Ramos (cell line): ENCODE measurements at regions not wholly inside any gene's neighbourhood (a gene's known extent, or its start where the extent isn't known, plus 50 kb on each side); places are given as distances from the start of the nearest gene placed in this dataset.
"Not testable (repeated sequence)": the region's sequence is repeated elsewhere in the genome, so short reads cannot be mapped to it uniquely, and the experiment has no call there.

ENCODE experiments used
- in situ Hi-C: fragments of 300-500 bp; cut with MboI; formaldehyde crosslinking; loops from one replicate; pipeline ENCODE4 v1.14.3; 2022; ENCODE audit warnings: low sequenced_read_pairs; ENCODE audit not compliant: unreplicated experiment

- in situ Hi-C loops, result no loop called here
Observed at GRCh38 chr7:25431956-25432450, 203.7 kb upstream of the NPVF start.

DNA sequence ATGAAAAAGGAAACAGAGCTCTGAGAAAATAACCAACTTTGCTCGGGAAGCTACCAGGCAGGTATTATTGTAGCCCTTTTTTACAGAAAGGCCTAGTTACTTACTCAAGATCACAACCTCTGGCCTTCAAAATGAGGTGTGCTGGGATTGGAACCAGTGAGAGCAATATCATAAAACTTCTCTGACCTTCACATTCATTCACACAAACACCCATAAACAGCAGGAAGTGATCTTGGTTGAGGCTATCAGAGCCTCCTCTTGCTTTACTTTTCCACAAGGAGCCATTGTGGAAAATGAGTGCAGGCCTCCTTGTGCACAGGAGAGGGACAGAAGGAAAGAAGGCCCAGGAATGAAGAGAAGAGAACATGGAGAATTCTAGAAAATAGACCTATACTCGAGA, 204.5 kb upstream of the NPVF start:
- in situ Hi-C loops, result no loop called here

- in situ Hi-C loops, result no loop called here
Observed at GRCh38 chr7:25436413-25436812, 208.1 kb upstream of the NPVF start.

- in situ Hi-C loops, result no loop called here
Observed at GRCh38 chr7:25437308-25437707, 209.0 kb upstream of the NPVF start.

DNA sequence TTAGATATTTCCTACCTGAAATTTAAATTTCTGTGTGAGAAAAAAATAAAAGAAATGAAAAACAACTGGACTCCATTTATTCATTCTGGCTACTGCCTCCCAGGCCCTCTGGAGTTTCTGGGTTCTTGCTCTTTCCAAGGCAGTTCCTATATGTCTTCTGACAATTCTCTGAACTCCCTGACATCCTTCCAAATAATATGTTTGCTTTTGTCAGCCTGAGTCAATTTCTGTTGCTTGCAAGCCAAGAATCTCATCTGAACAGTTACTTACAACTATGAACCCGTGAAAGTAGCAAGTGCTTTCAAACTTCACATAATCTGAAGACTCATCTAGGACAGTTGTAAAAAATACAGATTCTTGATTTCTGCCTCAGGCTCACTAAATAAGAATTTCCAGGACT, 216.7 kb upstream of the NPVF start:
- in situ Hi-C loops, result no loop called here

GRCh38 chr7:25448301-25448700, 220.0 kb upstream of the NPVF start:
- in situ Hi-C loops, result no loop called here

DNA sequence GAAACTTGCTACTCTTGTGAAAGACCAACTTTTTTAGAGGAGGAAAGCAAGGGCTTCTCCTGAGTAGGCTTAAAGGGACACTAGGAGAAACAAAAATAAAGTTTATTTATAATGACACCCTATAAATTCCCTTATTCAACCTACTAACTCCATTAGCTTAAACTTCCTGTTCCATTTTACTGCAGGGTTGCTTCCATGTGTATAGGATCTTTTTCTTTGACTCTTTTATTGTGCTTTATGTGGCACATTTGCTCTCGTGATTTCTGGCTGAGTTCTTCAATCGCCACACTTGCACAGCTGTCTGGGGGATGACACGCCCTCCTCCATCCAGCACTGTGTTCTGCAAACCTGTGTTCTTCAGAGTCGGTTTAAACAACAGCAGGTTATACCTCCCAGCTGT, 225.7 kb upstream of the NPVF start:
- in situ Hi-C loops, result no loop called here

DNA sequence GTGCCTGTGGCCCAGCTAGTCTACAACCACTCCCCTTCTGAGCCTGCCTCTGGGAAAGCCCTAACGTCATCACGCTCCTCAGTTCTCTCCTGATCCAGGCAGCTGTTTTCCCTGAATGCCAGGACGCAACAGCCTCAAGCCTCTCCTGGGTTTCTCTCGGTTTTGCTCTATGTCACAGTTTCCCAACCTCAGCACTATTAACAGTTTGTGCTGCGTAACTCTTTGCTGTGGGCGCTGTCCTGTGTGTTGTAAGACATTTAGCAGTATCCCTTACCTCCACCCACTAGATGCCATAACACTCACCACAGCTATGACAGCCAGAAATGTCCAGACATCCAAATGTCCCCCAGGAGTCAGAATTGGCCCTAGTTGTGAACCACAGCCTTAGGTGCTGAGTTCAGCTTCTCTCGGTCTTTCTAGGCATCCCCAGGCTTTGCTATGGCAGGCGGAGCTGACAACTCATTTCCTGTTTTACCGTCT, 226.3 kb upstream of the NPVF start:
- in situ Hi-C loops, result no loop called here

DNA sequence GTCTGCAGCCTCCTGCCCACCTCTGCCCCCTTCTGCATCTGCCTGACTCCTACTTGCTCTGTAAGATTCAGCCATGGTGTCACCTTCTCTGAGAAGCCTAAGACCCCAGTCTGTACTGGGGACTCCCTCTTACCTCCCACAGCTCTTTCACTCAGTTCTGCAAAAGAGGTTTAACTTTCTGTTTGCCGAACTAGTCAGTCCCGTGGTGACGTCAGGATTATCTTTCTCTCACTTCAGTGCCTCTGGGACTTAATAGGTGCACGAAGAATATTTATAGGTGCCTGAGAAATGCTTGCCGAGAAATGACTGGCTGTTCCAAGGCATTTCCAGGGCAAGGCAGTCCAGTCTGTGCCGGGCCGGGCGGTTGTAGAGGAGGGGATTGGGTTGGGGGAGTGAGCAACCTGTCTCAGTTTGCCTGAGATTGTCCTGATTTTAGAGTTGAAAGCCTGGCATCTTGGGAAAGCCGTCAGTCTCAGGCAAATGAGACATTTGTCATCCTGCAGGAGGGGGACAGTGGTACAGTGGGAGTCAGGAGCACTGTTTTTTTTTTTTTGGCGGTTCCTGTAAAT, 227.5 kb upstream of the NPVF start:
- in situ Hi-C loops, result no loop called here

DNA sequence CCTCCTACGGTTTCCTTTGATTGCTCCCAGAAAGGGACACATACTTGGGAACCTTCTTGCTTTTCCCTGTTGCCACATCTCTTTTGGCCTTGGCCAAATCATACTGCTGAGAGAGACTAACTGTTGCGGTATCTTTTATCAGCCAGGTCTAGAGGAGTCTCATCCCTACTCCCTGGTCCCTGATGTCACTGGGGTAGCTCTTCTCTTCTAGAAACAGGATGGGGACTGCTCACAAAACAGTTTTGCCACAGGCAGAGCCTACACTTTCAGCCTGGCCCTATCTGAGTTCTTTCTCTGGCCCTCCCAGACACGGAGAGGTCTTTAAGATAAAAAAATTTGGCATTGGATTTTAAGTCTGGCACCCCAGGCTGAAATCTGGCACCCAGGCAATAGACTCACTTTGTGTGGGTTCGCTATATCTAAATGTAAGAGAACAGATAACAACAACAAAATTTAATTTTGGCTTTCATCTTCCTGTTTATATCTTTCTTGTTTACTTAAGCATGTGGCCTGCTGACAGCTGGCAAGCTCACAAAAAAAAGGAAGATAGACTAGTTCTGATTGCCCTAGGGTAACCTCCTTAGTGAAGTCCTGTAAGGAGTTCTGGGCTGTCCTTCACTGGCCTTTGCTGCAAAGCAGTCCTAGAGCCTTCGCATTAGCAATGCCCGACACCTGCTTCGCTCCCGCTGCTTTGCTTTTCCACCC, 228.3 kb upstream of the NPVF start:
- in situ Hi-C loops, result no loop called here

DNA sequence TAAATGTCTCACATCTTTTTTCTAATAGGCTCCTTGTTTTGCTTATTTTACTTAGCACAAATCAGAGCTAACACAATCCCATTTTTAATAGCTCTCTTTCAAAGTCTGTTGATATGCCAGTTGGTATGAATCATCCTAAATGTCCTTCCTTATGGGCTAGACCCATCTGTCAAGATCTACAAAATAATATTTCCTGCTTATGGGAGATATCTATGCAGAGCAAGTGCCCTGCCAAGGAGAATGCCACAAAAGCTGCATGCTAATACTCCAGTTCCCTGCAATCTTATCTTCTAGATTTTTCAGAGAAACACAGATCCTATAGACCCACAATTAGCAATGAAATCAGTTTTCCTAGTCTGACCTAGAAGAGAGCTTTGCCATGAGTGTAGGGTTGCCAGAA, 230.8 kb upstream of the NPVF start:
- in situ Hi-C loops, result no loop called here

GRCh38 chr7:25460433-25460832, 232.1 kb upstream of the NPVF start:
- in situ Hi-C loops, result no loop called here

GRCh38 chr7:25469669-25470068, 241.4 kb upstream of the NPVF start:
- in situ Hi-C loops, result no loop called here

DNA sequence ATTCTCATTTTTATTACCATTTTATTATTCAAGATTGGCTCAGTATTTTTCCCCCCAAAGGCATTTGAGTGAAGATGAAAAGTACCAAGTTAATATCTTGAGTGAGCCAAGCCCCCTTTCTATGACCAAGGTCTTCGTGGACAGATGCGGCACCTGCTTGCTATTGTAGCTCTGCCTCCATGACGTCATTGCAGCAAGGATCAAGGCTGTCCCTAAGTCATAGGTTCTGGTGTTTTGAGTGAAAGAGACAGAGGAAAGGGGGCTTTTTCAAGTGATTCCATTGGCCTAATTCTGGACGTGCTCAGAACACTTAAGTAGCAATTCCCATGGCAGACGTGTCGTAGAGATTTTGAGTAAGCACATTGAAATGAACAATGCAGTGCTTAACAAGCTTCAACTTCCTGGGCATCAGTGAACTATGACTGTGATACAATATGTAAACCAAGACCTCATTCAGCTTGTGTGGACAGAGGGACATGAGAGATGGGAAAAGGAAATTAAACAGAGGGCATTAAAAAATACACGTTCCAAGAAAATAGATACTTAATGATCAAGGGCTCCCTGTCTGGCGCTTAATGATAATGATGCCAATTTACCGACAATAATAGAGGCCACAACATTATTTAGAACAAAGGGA, 248.7 kb upstream of the NPVF start:
- in situ Hi-C loops, result no loop called here

DNA sequence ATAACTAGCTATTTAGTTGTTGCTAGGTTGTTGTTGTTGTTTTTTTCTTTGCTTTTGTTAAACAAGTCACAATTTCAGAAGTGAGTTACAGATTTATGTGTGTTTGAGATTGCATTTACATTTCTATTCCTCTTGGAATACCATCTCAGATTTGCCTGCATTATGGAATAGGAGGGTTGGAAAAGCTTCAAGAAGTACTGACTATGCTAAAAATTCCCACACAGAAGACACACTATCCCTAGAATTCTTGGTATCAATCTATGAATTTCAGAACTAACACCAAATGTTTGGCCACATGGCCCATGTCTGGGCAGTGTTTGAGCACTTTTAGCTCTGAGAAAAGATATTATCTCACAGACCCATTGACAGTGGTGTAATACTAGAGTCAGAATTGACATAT, 249.9 kb upstream of the NPVF start:
- in situ Hi-C loops, result not testable (repeated sequence)

DNA sequence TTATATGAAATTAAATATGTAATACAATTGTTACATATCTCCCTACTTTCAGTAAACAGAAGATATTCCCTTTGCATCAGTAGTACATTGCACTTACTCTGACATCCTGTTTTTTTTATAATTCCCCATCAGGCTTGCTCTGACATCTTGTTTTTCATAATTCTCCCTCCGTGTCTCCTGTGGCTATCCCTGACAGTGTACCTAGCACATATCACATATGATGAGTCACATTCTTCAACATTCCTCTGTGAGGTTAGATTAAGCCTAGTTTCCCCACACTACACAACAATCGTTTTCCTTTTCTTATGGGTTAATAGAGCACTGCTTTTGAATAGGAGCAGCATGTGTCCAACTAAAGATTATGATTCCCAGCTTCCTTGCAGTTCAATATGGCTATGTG, 250.6 kb upstream of the NPVF start:
- in situ Hi-C loops, result no loop called here

DNA sequence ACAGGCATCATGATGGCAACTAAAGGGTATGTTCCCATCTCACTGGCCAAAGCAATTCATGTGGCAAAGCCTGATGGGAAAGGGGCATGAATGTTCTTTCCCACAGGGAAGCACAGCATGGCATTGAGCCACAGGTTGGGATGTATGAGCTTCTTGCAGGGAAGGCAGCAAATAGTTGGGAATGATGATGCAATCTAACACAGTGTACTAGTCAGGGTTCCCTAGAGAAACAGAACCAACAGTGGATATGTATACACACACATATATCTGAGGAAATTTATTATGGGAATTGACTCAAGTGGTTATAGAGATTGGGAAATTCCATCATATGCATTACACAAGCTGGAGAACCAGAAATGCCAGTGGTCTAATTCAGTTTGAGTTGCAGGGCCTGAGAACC, 253.6 kb upstream of the NPVF start:
- in situ Hi-C loops, result no loop called here

DNA sequence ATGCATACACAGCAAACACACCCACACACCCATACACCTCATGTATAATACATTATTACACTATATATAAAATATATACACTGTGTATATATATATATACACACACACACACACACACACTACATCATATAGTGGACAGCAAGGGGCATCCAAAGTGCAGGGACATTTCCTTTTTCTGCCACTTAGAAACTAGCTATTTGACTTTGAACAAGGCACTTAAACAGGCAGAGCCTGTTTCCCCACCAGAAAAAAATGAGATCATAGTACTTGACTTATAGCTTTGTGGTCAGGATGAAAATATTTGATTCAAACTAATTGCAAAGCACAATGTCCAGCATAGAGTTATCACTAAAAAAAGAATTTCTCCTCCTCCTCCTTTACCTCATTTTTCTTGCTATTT, 254.3 kb upstream of the NPVF start:
- in situ Hi-C loops, result no loop called here

GRCh38 chr7:25485026-25485425, 256.7 kb upstream of the NPVF start:
- in situ Hi-C loops, result no loop called here

- in situ Hi-C loops, result no loop called here
Observed at GRCh38 chr7:25486656-25487055, 258.4 kb upstream of the NPVF start.

DNA sequence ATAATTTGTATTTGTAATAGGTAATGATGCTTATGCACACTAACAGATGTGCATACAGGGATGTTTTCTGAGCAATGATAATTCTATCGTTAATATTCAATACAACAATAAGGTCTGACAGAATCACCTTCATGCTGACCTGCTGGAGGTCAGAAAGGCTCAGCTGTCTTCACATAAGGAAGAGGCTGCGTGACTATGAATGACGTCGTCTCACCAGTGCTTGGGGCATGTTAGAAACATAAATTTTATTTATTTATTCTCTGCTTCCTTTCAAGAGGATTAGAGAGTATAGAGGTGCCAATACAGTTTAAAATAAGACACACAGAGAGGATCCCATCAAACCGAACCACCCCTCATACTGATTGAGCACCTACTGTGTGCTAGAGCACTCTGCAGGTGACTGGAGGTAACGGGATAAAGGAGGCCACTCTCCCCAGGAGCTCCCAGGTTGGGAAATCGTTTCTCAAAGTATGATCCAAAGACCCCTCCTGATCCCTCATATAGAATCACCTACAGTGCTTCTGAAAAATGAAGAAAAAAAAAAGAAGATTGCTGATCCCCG, 265.6 kb upstream of the NPVF start:
- in situ Hi-C loops, result no loop called here
